NCI-H1694 treated with DMSO at 0.1 percent for 48 hours (cell line): ENCODE measurements at regions not wholly inside any gene's neighbourhood (a gene's known extent, or its start where the extent isn't known, plus 50 kb on each side); places are given as distances from the start of the nearest gene placed in this dataset.
"Not testable (repeated sequence)": the region's sequence is repeated elsewhere in the genome, so short reads cannot be mapped to it uniquely, and the experiment has no call there.

Experiments used
- DNase-seq: peaks from one replicate; lab custom pipeline; 2025; lab: John Stamatoyannopoulos, UW

DNA sequence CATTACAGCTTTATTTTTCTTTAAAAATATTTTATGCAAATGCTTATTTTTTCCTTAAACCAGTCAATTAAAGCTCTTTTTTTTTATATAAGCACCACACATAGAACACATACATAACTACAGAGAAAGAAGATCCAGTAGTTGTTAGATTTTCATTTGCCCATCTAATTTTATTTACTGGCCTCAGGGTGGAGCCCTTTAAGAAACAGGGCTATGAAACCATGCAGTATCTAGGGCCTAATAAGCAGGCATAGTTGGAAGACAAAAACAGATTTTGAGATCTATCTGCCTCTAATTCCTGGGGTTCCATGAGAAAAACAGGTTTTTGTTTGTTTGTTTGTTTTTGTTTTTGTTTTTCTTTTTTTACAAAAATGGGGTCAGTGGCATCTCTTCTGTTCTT is 120.6 kb downstream of the BCHE start:
- no peak for DNase-seq

DNA sequence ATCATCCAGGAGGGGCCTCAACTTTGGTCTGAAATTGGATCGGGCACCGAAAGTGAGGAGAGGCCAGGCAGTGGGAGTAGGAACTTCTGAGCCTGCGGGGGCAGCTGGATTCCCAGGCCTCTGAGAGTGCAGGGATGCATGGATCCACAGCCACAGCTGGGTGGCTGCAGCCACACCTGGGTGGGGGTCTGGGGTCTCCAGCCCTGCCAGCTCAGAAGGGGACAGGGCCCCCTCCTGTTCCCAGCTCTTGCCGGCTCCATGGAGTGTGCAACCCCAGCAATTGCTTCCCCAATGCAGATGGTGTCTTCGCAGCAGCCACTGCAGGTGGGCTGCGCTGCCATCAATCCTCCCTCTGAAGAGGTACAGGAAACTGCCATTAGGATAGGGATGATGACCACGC is 123.7 kb downstream of the BCHE start:
- DNase-seq = no peak

DNA sequence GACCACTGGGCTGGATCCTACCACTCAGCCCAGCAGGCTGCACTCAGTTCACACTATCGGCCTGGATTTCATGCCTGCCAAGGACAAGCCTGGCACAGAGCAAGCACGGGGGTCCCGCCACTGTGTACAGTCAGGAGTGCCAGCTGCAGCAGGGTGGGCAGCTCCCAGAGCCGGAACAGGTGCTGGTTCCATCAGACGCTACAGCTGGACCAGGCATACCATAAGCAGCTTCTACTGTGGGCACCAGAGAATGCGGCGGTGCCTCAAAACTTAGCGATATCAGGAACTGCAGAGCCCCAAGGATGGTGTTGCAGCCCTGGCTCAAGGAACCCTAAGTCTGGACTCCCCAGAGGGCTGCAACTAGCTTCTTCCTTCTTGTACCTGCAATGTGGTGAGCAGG is 124.8 kb downstream of the BCHE start:
- DNase-seq = no peak

DNA sequence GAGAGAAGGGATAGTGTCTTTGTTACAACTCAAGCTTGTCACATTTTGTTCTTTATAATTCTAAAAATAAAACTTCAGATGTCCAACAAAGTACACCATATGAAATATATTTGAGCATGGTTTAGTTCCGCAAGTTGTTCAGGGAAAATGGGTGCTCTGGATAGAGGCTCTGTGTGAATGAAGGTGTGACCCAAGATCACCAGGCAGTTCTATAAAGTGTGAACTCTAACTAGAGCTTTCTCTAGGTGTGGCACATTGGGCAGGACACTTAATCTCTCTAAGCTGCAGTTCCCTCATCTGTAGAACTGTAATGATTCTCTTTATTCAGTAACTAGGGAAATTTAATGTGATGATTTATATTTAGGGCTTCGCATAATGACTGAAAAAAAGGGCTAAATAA is 139.3 kb downstream of the BCHE start:
- no peak for DNase-seq

DNA sequence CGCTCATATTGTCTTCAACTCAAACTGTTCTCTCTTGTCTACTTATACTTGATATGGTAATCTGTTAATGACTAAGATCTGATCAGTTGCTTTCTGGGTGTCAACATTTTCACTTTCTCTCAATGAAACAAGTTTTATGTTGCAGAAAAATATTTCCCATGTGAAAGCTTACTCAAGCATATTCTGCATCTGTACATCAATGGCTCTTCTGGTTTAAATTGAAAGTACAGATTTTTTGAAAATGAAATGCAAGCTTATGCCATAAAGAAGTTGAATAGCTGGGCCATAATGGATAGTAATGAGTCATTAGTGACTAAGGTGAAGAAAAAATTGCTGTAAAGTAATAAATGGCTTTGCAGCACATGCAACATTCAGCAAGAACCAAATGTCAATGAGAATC is 140.7 kb downstream of the BCHE start:
- no peak for DNase-seq

DNA sequence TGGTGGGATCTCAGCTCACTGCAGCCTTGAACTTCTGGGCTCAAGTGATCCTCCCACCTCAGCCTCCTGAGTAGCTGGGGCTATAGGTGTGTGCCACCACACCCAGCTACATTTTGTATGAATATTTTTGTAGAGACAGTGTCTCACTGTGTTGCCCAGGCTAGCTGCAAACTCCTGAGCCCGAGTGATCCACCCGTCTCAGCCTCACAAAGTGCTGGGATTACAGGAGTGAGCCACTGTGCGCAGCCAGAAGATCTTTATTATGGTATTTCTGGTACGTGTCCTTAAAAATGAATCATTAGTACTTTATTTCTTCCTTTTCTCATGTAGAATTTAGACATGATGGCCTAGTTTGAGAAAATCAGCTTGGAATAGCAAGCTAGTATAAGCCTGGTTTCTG is 153.3 kb downstream of the BCHE start:
- DNase-seq = no peak

DNA sequence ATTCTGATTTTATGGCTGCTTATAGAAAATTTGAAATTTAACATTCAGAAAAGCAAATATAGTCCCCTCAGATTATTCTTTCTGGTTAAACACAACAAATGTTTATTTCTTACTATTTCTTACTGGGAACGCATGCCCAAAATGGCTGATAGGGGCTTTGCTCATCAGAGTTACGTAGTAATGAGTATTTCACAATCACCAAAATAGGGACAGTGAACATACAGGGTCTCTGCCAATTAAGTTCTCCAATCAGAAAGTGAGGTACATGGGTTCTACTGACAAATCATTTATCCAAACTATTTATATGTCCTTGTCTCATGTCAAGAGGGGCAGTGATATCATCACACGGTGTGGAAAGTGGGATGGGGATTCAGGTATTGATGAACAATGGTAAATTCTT is 154.5 kb downstream of the BCHE start:
- DNase-seq = no peak

DNA sequence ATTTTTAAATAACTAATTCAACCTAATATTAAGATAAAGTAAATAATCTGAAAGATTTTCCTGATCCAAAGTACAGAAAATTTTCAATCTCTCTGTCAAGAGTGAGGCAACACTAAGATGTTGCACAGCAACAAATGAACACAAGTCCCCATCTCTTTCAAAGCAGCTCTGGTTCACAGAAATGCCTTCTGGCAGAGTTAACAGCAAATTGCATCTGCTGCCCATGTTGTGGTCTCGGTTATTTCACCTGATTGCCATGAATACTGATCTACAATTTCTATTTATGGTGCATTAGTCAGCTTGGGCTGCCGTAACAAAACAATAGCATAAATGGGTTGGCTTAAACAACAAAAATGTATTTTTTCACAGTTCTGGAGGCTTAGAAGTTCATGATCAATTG is 167.3 kb downstream of the BCHE start:
- DNase-seq = no peak

DNA sequence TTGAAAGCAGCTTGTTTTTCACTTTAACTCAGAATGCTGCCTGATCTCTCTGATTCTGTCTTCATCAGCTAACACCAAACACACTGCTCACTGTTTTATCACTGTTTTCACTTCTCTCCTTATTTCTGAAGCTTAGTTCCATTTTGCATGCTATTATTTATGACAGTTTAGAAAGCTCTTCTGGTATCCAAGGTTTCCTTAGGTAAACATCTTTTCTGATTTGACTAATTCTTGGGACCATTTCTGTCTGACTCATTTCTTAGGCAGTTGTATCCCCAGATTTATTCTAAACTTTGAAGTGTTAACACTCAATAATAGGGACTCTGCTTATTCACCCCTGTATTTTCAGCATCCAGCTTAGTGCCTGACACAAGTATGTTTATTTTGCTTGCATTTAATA is 167.7 kb downstream of the BCHE start:
- no peak for DNase-seq

DNA sequence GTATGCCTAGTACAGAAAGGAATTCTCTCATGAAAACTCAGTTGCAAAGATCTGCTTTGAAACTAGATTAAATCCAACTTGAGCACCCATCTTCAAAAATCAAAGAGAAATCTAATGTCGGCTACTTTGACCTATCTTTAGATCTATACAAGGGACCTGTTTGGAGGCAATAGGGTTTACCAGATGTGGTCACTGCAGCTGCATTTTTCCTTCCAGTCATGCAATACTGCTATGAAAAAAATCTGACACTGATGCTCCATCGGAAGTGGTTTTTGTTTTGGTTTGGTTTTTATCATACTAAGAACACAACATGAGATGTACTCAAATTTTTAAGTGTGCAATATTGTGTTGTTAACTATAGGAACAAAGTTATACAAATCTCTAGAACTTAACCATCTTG is 169.5 kb downstream of the BCHE start:
- DNase-seq = no peak

DNA sequence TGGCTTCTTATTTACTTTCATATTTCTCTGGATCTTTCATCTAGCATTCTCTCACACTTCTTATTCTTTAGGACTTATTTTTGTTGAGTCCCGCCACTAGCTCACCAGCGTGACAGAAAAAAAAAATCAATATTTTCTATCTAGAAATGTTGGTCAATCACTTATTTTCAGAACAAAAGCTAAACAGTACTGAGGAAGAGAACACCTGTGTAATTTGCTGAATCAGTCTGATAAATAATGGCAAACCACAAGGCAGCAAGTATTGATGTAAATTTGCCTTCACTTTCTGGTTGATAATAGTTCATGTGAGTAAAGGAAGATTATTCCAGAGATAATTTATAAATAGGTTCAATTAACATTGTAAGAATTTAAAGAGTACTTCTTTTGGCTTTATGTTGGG is 179.2 kb downstream of the BCHE start:
- no peak for DNase-seq

DNA sequence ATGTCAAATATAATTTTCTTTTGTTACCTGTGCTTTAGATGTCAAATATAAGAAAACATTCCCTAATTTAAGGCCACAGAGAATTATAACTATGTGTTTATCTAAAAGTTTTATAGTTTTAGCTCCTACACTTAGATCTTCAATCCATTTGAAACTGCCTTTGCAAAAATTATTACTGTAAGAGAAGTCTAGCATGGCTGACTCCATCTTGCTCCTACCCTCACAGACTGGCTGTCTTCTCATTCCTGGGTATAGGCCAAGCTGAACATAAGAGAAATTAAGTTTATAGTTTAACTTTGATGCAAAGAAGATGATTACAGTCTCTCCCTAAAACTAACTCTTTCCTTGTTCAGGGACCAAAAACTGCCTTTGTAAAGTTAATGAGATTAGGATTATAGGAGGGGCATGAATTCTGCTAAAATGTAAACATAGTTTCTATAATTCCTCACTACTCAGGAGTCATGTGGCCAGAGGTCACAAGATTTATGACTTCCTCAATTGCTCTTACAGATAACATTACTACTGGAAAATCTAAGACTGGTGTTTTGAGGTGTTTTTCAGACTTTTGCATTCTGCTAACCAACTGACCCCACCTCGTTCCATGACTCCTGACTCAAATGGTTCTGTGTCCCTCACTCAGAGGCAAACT is 184.0 kb downstream of the BCHE start:
- no peak for DNase-seq

DNA sequence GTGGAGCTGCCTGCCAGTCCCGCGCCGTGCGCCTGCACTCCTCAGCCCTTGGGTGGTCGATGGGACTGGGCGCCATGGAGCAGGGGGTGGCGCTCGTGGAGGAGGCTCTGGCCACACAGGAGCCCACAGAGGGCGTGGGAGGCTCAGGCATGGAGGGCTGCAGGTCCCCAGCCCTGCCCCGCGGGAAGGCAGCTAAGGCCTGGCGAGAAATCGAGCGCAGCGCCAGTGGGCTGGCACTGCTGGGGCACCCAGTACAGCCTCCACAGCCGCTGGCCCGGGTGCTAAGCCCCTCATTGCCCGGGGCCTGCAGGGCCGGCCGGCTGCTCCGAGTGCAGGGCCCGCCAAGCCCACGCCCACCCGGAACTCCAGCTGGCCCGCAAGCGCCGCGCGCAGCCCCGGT is 187.9 kb downstream of the BCHE start:
- DNase-seq = not testable (repeated sequence)

DNA sequence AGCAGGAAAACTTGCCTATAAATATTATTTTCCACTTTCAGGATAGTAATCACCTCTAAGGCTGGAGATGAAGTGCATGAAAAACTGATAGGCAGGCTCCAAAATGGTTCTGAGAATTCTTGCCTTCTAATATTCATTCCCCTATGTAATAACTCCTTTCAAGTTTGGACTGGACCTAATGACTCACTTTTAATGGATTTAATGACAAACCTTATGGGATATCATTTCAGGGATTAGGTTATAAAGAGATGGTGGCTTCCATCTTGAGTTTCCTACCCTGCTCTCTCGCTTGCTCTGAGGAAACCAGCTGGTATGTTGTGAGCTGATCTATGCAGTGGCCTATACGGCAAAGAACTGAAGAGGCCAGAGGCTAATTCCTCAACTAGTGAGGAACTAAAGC is 192.0 kb downstream of the BCHE start:
- no peak for DNase-seq

DNA sequence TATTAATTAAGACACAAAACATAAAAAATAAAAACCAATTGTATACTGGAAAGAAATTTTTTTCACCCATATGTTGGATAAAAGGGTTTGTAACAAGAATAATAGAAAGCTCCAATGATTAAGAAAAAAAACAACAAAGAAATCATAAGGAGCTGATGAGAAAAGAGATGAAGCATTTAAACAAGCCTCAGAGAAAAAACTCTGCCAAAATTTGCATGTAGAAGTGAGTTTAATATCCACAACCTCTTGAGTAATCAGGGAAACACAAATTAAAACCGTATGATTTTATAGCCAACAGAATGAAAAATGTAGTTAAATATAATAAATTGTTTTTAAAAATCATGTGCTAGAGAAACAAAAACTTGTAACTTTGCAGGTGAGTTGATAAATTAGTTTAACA is 192.9 kb downstream of the BCHE start:
- DNase-seq = no peak

DNA sequence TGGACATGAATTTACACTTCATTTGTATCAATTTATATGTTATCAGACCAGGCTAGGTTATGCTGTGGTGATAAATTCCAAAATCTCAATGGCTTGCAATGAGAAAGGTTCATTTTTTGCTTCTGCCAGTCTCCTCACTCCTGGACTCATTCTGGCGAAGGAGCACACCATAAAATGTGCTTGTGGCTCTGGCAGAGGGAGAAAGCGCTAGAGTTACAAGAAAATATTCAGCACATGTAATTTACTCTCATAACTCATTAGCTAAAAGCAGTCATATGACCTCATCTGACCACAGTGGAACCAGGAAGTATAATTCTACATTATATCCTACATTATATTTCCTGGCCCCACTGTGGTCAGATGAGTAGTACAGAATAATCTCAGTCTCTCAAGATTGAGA is 193.8 kb downstream of the BCHE start:
- no peak for DNase-seq

DNA sequence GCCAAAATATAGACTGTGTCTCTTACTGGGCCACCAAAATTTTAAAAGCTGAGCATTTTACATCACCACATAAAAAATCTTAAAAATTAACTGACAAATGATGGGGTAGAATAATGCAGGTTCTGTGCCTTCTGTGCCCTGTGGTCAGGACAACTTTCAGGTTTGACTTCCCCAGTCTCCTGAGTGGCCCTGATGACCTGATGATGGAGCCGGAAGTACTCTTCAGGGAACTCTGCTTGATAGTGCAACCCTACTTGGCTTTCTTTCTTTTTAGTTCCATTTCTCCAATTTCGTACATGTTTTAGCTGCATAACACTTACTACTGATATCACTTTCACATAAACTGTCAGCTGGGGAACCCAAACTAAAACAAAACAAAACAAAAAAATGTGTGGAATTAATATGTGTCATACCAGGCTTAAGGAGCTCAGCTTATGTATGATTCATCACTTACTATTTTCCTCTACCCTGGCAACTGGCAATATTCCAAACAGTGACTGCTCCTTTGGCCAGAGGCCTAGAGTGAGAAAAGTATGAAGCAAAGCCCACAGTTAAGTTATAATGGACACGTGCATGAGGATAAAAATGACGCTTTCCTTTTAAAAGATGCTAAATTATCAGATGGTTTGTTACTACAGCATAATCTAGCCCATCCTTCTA is 194.3 kb downstream of the BCHE start:
- no peak for DNase-seq

DNA sequence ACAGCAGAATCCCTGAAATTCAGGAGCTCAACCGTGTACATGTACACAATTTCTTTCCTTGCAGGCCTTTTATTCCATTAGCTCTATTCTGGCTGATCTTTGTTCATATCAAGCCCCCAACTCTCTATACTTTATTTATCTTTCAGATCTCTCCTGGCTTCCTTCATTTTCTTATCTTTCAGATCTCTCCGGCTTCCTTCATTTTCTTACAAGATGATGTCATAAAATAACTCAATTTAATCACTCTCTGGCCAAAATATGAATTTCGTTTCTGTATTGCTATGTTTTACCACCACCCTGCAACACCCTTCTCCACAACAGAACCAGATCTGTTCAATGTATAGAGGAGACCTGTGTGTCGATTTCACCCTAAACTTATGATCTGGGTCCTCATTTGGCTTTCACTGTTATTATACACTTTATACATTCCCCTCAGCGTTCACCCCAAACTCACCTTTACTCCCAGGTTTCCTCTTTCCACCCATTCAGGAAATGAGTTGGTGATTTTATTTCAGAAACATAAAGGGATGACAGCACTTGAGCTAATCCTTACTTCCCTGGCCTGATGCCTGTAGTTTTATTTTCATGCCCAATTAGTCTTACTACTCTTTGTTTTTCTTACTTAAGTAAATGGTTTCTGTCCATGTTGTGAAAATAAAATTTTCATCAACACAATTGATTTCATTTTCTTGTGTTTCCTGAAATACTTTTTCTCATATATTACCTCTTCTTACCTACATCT is 195.5 kb downstream of the BCHE start:
- DNase-seq = no peak

DNA sequence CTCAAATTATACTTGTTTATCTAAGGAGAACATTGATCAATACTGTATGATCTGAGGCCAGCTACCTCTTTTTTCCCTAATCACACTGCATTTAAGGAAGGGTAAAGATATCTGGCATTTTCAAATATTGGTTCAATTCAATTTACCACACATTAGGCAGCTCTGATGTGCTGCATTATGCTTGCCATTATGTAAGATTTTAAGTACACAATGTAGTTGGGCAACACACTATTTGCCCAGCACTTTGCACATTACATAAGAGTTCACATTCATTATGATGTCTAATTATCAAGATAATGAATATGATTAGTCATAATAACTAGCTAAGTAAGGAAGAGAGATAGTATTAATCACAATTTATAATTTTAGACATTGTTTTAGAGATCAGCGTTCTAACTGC is 196.3 kb downstream of the BCHE start:
- DNase-seq = no peak

DNA sequence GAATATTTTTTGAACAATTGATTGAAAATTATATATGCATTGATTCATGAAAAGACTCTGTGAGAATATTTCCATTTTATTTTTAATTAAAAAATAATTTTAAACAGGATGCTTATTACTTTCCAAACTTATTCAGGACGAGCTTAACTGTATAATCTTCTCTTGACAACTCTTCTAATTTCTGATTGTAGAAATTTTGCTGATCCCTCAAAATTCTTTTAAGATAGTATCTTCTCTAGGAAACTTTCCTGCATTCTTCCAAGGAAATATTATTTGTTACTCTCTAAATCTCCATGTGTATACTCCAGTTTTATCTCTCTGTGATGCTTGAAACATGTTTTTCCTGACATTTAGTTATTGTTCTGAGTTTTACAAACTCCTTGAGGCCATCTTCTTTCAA is 197.2 kb downstream of the BCHE start:
- DNase-seq = no peak

DNA sequence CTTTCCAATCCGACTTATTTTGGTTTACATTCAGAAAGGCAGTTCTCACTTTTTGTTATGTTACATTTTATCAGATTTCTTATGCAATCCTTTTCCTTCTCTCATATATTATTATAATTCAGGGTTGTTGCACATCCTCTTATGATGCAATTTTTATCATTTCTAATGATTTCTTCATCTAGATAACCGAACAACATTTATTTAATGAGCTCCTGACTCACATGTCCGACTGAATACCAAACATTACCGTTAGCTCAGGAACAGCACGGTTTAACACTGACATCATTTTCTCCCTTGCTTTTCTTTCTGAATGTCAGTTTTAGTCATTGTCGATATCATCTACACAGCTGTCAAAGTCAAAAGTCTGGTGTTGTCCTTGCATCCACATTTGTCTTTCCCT is 199.2 kb downstream of the BCHE start:
- no peak for DNase-seq

DNA sequence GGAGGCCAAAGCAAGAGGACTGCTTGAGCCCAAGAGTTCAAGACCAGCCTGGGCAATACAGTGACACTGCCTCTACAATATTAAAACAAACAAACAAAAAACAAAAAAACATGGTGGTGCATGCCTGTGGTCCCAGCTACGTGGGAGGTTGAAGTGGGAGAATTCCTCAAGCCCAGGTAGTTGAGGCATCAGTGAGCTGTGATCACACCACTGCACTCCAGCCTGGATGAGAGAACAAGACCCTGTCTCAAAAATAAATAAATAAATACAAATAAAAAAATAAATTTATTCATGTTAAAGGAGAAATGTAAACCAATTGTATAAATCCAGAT is 200.6 kb downstream of the BCHE start:
- DNase-seq = no peak

DNA sequence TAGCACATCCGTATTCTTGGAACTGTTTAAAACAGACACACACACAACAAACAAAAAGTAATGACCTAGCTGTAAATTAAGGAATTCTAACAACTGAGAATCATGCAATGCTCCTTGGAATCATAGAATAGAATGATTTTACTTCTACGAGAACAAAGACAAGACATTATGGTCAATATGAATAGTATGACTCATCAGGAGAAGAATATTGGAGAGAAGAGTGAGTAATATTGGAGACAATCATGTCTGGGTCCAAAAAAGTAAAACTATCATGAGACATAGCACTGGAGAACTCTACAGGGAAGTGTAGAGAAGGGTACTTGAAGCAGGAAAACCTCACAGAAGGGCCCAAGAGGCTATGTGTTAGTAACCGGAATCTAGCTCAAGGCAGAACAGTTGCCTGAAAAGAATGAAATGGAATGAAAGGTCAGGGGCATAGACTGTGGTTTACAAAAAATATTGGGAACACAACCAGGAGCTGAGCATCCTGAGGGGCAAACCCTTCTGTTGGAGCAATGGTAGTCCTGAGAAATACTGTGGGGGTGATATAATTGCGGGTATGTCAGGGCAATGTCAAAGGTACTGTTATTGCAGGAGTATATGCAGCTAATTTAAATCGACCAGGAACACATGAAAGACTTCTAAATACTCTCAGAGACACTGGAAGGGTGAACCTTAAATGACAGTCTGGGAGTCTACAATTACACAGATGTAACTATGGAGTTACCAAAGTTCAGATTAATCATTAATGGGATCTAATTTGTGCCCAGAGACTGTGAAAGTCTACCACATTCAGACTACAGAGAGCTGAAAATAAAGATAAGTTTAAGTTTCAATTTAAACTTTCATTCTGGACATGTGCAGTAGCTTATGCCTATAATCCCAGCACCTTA is 201.2 kb downstream of the BCHE start:
- no peak for DNase-seq
